HFFc6 (cell line): ENCODE measurements at regions not wholly inside any gene's neighbourhood (a gene's known extent, or its start where the extent isn't known, plus 50 kb on each side); places are given as distances from the start of the nearest gene placed in this dataset.

Experiments
- DNase-seq: peaks from one replicate; pipeline ENCODE4 v3.0.0-alpha.2; 2018
- H3K27ac Mint-ChIP-seq: 2 replicates; pipeline ENCODE4 v1.8.0; 2020; ENCODE audit warnings: mild to moderate bottlenecking, mixed read lengths
- H3K27me3 Mint-ChIP-seq: 2 replicates; pipeline ENCODE4 v1.8.0; 2021; ENCODE audit warnings: mild to moderate bottlenecking, moderate library complexity, mixed read lengths; ENCODE audit not compliant: insufficient read depth
- H3K36me3 Mint-ChIP-seq: 2 replicates; pipeline ENCODE4 v1.8.0; 2021; ENCODE audit warnings: low read depth, mixed read lengths
- H3K4me1 Mint-ChIP-seq: 2 replicates; pipeline ENCODE4 v1.8.0; 2020; ENCODE audit warnings: low read depth, mixed read lengths
- H3K4me3 Mint-ChIP-seq: 2 replicates; pipeline ENCODE4 v1.8.0; 2020; ENCODE audit warnings: mild to moderate bottlenecking, moderate library complexity, mixed read lengths
- H3K9me3 Mint-ChIP-seq: 2 replicates; pipeline ENCODE4 v1.8.0; 2020; ENCODE audit warnings: mild to moderate bottlenecking, mixed read lengths
- CTCF ChIP-seq: fragments of 200-600 bp; sonication (generic); IDR thresholded peaks from 2 replicates; pipeline ENCODE4 v1.5.0; 2021; ENCODE audit warnings: antibody characterized with exemption, mild to moderate bottlenecking

GRCh38 chr7:51518646-51519045 lies 202.0 kb upstream of the COBL start:
- H3K4me1 Mint-ChIP-seq = no peaks in the 10 kb centered on the region
- no peak overlapping the region for H3K4me3 Mint-ChIP-seq
- peaks cover 33% of the 10 kb centered on the region for H3K9me3 Mint-ChIP-seq
- no peak for TF ChIP-seq CTCF
- H3K27ac Mint-ChIP-seq = no peak overlapping the region
- no peaks in the 10 kb centered on the region for H3K36me3 Mint-ChIP-seq
- no peaks in the 10 kb centered on the region; the same call in 1 of the 2 replicates for H3K27me3 Mint-ChIP-seq
- DNase-seq = no peak

GRCh38 chr7:51517187-51517586 lies 200.6 kb upstream of the COBL start:
- no peak for TF ChIP-seq CTCF
- no peaks in the 10 kb centered on the region for H3K4me1 Mint-ChIP-seq
- no peak overlapping the region for H3K27ac Mint-ChIP-seq
- DNase-seq = no peak
- H3K36me3 Mint-ChIP-seq = no peaks in the 10 kb centered on the region
- no peak overlapping the region for H3K4me3 Mint-ChIP-seq
- H3K9me3 Mint-ChIP-seq = peaks cover 27% of the 10 kb centered on the region
- H3K27me3 Mint-ChIP-seq = no peaks in the 10 kb centered on the region; the same call in 1 of the 2 replicates

DNA sequence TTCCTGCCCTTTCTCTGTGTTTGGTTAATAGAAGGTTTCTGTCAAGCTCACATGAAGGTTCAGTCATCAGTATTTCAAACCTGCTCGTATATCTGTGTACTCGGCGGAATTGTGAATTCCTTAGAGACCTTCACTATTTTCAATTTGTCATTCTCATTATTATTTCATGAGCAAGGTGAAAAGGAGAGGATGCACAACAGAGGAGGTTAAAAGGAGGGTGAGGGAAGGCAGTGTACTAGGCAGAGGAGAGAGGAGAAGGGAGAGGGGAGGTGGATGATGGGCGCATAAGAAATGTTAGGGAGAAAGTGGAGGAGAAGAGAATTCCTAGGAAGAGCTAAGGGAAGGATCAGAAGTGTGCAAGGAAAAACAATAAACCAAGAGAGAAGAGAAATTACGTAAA lies 185.0 kb upstream of the COBL start:
- Mint-ChIP-seq H3K9me3 (peaks cover 30% of the 10 kb centered on the region), H3K4me1 (no peaks in the 10 kb centered on the region), H3K27me3 (0 out of 2 replicates have a peak, but pooled peaks cover 2% of the 10 kb centered on the region), H3K4me3 (no peak overlapping the region), H3K27ac (no peak overlapping the region), H3K36me3 (no peaks in the 10 kb centered on the region)
- DNase-seq = no peak
- no peak for TF ChIP-seq CTCF

DNA sequence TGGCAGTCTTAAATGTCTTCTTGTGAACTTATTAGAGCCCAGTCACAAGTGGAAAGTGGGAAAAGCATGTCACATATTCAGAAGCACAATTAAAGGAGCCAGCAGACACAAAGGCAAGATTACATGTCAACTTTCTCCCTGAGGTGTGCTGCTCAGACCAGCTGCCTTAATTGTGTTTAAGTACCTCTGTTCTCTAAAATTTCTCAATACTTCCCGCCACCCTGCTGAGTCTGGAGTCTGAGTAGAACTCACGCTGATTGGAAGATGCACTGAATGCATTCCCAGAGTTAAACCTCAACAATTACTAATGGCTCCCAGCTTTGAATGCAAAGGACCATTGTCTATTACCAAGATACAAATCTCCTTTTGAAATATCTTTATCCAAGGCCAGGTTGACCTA lies 166.4 kb upstream of the COBL start:
- DNase-seq = no peak
- Mint-ChIP-seq H3K36me3 (no peaks in the 10 kb centered on the region), H3K27ac (no peak overlapping the region), H3K4me1 (no peaks in the 10 kb centered on the region), H3K4me3 (no peak overlapping the region), H3K9me3 (peaks cover 39% of the 10 kb centered on the region), H3K27me3 (no peaks in the 10 kb centered on the region)
- no peak for TF ChIP-seq CTCF

DNA sequence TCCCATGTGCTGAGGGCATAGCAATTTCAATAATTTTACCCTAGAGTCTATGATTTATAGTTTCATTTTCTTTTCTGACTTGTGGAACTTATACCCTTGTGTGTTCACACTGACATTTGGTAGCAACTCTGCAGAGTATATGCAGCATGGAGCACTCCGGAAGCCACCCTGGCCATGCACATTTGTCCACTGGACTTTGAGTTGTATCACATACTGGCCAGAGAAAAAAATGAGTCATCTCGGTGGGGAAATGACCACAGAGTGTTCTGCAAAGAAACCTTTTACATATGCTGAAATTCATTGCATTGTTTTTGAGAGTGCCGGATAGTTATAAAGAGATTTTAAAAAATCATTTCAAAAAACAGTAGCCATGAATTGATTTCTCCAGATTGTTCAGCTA lies 164.8 kb upstream of the COBL start:
- Mint-ChIP-seq H3K27me3 (no peaks in the 10 kb centered on the region), H3K4me3 (no peak overlapping the region), H3K36me3 (no peaks in the 10 kb centered on the region), H3K9me3 (peaks cover 36% of the 10 kb centered on the region), H3K4me1 (no peaks in the 10 kb centered on the region), H3K27ac (no peak overlapping the region)
- no peak for TF ChIP-seq CTCF
- DNase-seq = no peak

GRCh38 chr7:51477819-51478218 lies 161.2 kb upstream of the COBL start:
- TF ChIP-seq CTCF = no peak
- no peaks in the 10 kb centered on the region for H3K27me3 Mint-ChIP-seq
- peaks cover 42% of the 10 kb centered on the region for H3K9me3 Mint-ChIP-seq
- no peak overlapping the region for H3K4me3 Mint-ChIP-seq
- no peaks in the 10 kb centered on the region for H3K4me1 Mint-ChIP-seq
- no peak for DNase-seq
- no peak overlapping the region for H3K27ac Mint-ChIP-seq
- H3K36me3 Mint-ChIP-seq = no peaks in the 10 kb centered on the region
